ENCODE measurements at regions not wholly inside any gene's neighbourhood (a gene's known extent, or its start where the extent isn't known, plus 50 kb on each side); places are given as distances from the start of the nearest gene placed in this dataset.

GRCh38 chr15:85327820-85328219, 52.6 kb upstream of the AKAP13 start:
- TF ChIP-seq MYC (IDR thresholded peaks at IDR 0.05; ENCODE audit: low read depth, low read length) (no peak), MAX (IDR thresholded peaks at IDR 0.05; ENCODE audit: low read depth, low read length) (no peak), CTCF (IDR thresholded peaks at IDR 0.05; ENCODE audit: low read depth, low read length) (no peak), POLR2A (IDR thresholded peaks at IDR 0.05; ENCODE audit: extremely low read depth, insufficient read length) (no peak)
- DNase-seq (ENCODE audit: low read depth), result no peak
- H3K4me3 ChIP-seq (ENCODE audit: low read depth, low read length), result no peak overlapping the region

- no peak for TF ChIP-seq MYC (IDR thresholded peaks at IDR 0.05; ENCODE audit: low read depth, low read length)
- peak; percentile 82 for TF ChIP-seq MAX (IDR thresholded peaks at IDR 0.05; ENCODE audit: low read depth, low read length)
- H3K4me3 ChIP-seq (ENCODE audit: low read depth, low read length), result peak overlapping the region; percentile 70
- peak; percentile 77 for DNase-seq (ENCODE audit: low read depth)
Observed at GRCh38 chr15:85329561-85330422, 50.6 kb upstream of the AKAP13 start.
